Esophagus squamous epithelium (tissue), 5 donors: ENCODE measurements at regions not wholly inside any gene's neighbourhood (a gene's known extent, or its start where the extent isn't known, plus 50 kb on each side); places are given as distances from the start of the nearest gene placed in this dataset.

Experiments used
- DNase-seq: peaks from one replicate; lab custom pipeline; 2025; lab: John Stamatoyannopoulos, UW
- H3K27ac ChIP-seq, 4 donors: fragments of 200-600 bp; sonication (generic); one replicate each; pipeline ENCODE4 v1.5.1; 2016 to 2019; ENCODE audit warnings: mild to moderate bottlenecking in 1 of 4
- H3K27me3 ChIP-seq, 4 donors: fragments of 200-600 bp; sonication (generic); 1 replicate in 3 of 4; 2 replicates in 1 of 4; pipeline versions ENCODE4 v1.5.1 to v1.6.0; 2017 to 2021; ENCODE audit warnings: antibody characterized with exemption in 1 of 4
- H3K36me3 ChIP-seq, 3 donors: fragments of 200-600 bp; sonication (generic); one replicate each; pipeline ENCODE4 v1.5.1; 2016 to 2019
- H3K4me1 ChIP-seq, 3 donors: fragments of 200-600 bp; sonication (generic); one replicate each; pipeline ENCODE4 v1.5.1; 2017 to 2019
- H3K4me3 ChIP-seq, 4 donors: fragments of 200-600 bp; sonication (generic); 1 replicate in 3 of 4; 2 replicates in 1 of 4; pipeline ENCODE4 v1.5.1; 2016 to 2019; ENCODE audit warnings: mild to moderate bottlenecking in 2 of 4, moderate library complexity in 1 of 4
- H3K9me3 ChIP-seq, 3 donors: fragments of 200-600 bp; sonication (generic); one replicate each; pipeline ENCODE4 v1.5.1; 2016 to 2019
- POLR2A ChIP-seq, 4 donors: fragments of 450-650 bp; IDR thresholded peaks; one replicate each; pipeline ENCODE4 v1.6.1; 2017; ENCODE audit warnings: antibody characterized with exemption in 4 of 4, mild to moderate bottlenecking in 4 of 4, moderate library complexity in 3 of 4
- WGBS, 2 donors: methylation state at CpG; one replicate each; pipeline ENCODE4 v1.1.5; 2018; 5-methylcytosine and 5-hydroxymethylcytosine counted together
- intact Hi-C: fragments of 100-400 bp; cut with DNase I; formaldehyde crosslinking; loops from one replicate; pipeline ENCODE4 v1.15.0; 2022
- TF ChIP-seq, protein P1 (sequence below), 6 experiments: fragments of 450-650 bp in 4 of 6; fragments of 200-600 bp in 2 of 6; sonication (generic) in 2 of 6; IDR thresholded peaks; one replicate each; pipeline ENCODE4 v1.5.1; 2016 to 2019; ENCODE audit warnings: antibody characterized with exemption in 6 of 6, mild to moderate bottlenecking in 4 of 6, moderate library complexity in 4 of 6
- donor health status: DM: yes; HTN: yes; CAD: no.

DNA sequence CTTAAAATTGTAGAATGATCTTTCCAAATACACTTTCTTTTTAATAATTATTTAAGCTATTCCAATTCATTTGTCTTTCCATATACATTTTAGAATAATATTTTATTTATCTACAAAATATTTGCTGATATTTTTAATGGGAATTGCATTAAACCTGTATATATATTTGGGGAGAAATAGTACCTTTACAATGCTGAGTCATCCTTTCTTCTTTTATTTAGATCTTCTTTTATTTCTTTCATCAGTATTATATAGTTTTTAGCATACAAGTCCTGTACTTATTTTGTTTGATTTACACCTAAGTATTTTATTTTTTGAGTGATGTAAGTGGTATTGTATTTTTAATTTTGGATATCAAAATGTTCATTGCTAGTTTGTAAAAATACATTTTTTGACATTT is 639.5 kb upstream of the GOT2 start:
- no peak overlapping the region for H3K4me3 ChIP-seq
- no peaks in the 10 kb centered on the region for H3K27me3 ChIP-seq
- no peak for DNase-seq
- H3K27ac ChIP-seq: no peak overlapping the region
- intact Hi-C loops: no loop called here
- no peaks in the 10 kb centered on the region for H3K9me3 ChIP-seq
- H3K4me1 ChIP-seq: no peaks in the 10 kb centered on the region
- no peaks in the 10 kb centered on the region for H3K36me3 ChIP-seq
- TF ChIP-seq, protein P1, sequence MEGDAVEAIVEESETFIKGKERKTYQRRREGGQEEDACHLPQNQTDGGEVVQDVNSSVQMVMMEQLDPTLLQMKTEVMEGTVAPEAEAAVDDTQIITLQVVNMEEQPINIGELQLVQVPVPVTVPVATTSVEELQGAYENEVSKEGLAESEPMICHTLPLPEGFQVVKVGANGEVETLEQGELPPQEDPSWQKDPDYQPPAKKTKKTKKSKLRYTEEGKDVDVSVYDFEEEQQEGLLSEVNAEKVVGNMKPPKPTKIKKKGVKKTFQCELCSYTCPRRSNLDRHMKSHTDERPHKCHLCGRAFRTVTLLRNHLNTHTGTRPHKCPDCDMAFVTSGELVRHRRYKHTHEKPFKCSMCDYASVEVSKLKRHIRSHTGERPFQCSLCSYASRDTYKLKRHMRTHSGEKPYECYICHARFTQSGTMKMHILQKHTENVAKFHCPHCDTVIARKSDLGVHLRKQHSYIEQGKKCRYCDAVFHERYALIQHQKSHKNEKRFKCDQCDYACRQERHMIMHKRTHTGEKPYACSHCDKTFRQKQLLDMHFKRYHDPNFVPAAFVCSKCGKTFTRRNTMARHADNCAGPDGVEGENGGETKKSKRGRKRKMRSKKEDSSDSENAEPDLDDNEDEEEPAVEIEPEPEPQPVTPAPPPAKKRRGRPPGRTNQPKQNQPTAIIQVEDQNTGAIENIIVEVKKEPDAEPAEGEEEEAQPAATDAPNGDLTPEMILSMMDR (IDR thresholded peaks at IDR 0.05): no peak
- TF ChIP-seq POLR2A (IDR thresholded peaks at IDR 0.05): no peak

- TF ChIP-seq, protein P1 (IDR thresholded peaks at IDR 0.05): no peak
- H3K36me3 ChIP-seq: no peaks in the 10 kb centered on the region
- WGBS, 2 donors: 25 to 30% methylated on average over 4 of the region's 4 CpGs
- no peak overlapping the region for H3K4me3 ChIP-seq
- no peak for DNase-seq
- no peaks in the 10 kb centered on the region for H3K4me1 ChIP-seq
- no peak overlapping the region for H3K27ac ChIP-seq
- no peaks in the 10 kb centered on the region for H3K9me3 ChIP-seq
- no peaks in the 10 kb centered on the region for H3K27me3 ChIP-seq
- intact Hi-C loops: no loop called here
These were observed 636.6 kb upstream of the GOT2 start for GRCh38 chr16:59370717-59371116.

- DNase-seq: no peak
- Histone ChIP-seq H3K4me1 (no peaks in the 10 kb centered on the region), H3K4me3 (no peak overlapping the region), H3K27me3 (no peaks in the 10 kb centered on the region), H3K36me3 (no peaks in the 10 kb centered on the region), H3K27ac (no peak overlapping the region), H3K9me3 (no peaks in the 10 kb centered on the region)
- intact Hi-C loops: no loop called here
- whole genome bisulfite sequencing, 2 donors: 66 to 74% methylated on average over 5 of the region's 5 CpGs
- TF ChIP-seq, protein P1 (IDR thresholded peaks at IDR 0.05): no peak
- no peak for TF ChIP-seq POLR2A (IDR thresholded peaks at IDR 0.05)
These were observed 635.4 kb upstream of the GOT2 start for GRCh38 chr16:59369523-59369922.

DNA sequence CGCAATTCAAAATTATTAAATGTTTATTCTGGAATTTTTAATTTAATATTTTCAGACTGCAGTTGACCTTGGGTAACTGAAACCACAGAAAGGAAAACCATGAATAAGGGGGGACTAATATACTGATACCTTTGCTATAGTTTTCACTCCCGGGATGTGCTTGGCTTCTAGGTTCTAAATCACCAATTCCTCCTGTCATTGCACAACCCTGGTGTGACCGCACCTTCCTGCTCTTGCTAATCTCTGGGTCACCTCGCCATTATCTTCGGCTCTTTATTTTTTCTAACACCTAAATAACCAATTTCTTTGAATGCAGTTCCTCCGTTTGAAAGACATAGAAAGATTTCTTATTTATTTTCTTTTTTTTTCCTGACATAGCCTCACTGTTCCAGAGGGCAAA is 634.5 kb upstream of the GOT2 start:
- no peak overlapping the region for H3K4me3 ChIP-seq
- no peak for DNase-seq
- WGBS, 2 donors: 68 to 74% methylated on average over 6 of the region's 6 CpGs
- H3K4me1 ChIP-seq: no peaks in the 10 kb centered on the region
- H3K27ac ChIP-seq: no peak overlapping the region
- intact Hi-C loops: no loop called here
- no peaks in the 10 kb centered on the region for H3K36me3 ChIP-seq
- no peaks in the 10 kb centered on the region for H3K27me3 ChIP-seq
- no peak for TF ChIP-seq POLR2A (IDR thresholded peaks at IDR 0.05)
- TF ChIP-seq, protein P1 (IDR thresholded peaks at IDR 0.05): no peak
- H3K9me3 ChIP-seq: no peaks in the 10 kb centered on the region

GRCh38 chr16:59356709-59357108 is 622.6 kb upstream of the GOT2 start:
- Histone ChIP-seq H3K27me3 (no peaks in the 10 kb centered on the region), H3K9me3 (no peaks in the 10 kb centered on the region), H3K27ac (no peak overlapping the region), H3K4me3 (no peak overlapping the region), H3K36me3 (no peaks in the 10 kb centered on the region), H3K4me1 (no peaks in the 10 kb centered on the region)
- TF ChIP-seq, protein P1 (IDR thresholded peaks at IDR 0.05): no peak
- TF ChIP-seq POLR2A (IDR thresholded peaks at IDR 0.05): no peak
- intact Hi-C loops: no loop called here
- 19 to 25% methylated on average over 1 of the region's 1 CpG for WGBS, 2 donors
- DNase-seq: no peak
